BE2C (cell line): ENCODE measurements at regions not wholly inside any gene's neighbourhood (a gene's known extent, or its start where the extent isn't known, plus 50 kb on each side); places are given as distances from the start of the nearest gene placed in this dataset.

ENCODE experiments used
- DNase-seq: peaks from one replicate; pipeline ENCODE4 v3.0.0-alpha.2; 2020
- H3K27me3 ChIP-seq: fragments of 250-450 bp; sonication (Bioruptor Pico); 2 replicates; pipeline ENCODE4 v1.5.1; 2020; ENCODE audit warnings: mild to moderate bottlenecking
- H3K36me3 ChIP-seq: fragments of 250-450 bp; sonication (Bioruptor Pico); 2 replicates; pipeline ENCODE4 v1.5.1; 2020; ENCODE audit warnings: mild to moderate bottlenecking
- H3K4me1 ChIP-seq: fragments of 250-450 bp; sonication (Bioruptor Pico); 2 replicates; pipeline ENCODE4 v1.5.1; 2020
- H3K4me3 ChIP-seq: 2 replicates; pipeline ENCODE4 v1.5.1; 2011; ENCODE audit warnings: low read depth, low read length
- H3K9me3 ChIP-seq: fragments of 250-450 bp; sonication (Bioruptor Pico); 2 replicates; pipeline ENCODE4 v1.5.1; 2020
- CTCF ChIP-seq: IDR thresholded peaks from 2 replicates; pipeline ENCODE4 v1.5.1; 2012; ENCODE audit warnings: mild to moderate bottlenecking, low read depth, low read length

- Histone ChIP-seq H3K36me3 (no peaks in the 10 kb centered on the region), H3K9me3 (no peaks in the 10 kb centered on the region), H3K4me1 (no peaks in the 10 kb centered on the region), H3K27me3 (no peaks in the 10 kb centered on the region), H3K4me3 (no peak overlapping the region)
- no peak for TF ChIP-seq CTCF
- no peak for DNase-seq
Observed at GRCh38 chr11:37107831-37108230, 509.8 kb upstream of the RAG2 start.

- TF ChIP-seq CTCF = no peak
- Histone ChIP-seq H3K4me1 (no peaks in the 10 kb centered on the region), H3K36me3 (no peaks in the 10 kb centered on the region), H3K4me3 (no peak overlapping the region), H3K27me3 (no peaks in the 10 kb centered on the region), H3K9me3 (no peaks in the 10 kb centered on the region)
- DNase-seq = no peak
Observed at GRCh38 chr11:37107415-37107814, 509.4 kb upstream of the RAG2 start.

GRCh38 chr11:37105427-37105826 is 507.4 kb upstream of the RAG2 start:
- Histone ChIP-seq H3K4me1 (no peaks in the 10 kb centered on the region), H3K9me3 (no peaks in the 10 kb centered on the region), H3K36me3 (no peaks in the 10 kb centered on the region), H3K27me3 (no peaks in the 10 kb centered on the region), H3K4me3 (no peak overlapping the region)
- TF ChIP-seq CTCF = no peak
- DNase-seq = no peak

- no peaks in the 10 kb centered on the region for H3K27me3 ChIP-seq
- no peak overlapping the region for H3K4me3 ChIP-seq
- no peak for TF ChIP-seq CTCF
- no peaks in the 10 kb centered on the region for H3K36me3 ChIP-seq
- H3K9me3 ChIP-seq = no peaks in the 10 kb centered on the region
- no peaks in the 10 kb centered on the region for H3K4me1 ChIP-seq
- no peak for DNase-seq
Observed at GRCh38 chr11:37104380-37104779, 506.3 kb upstream of the RAG2 start.

- TF ChIP-seq CTCF = no peak
- H3K4me3 ChIP-seq = no peak overlapping the region
- no peaks in the 10 kb centered on the region for H3K9me3 ChIP-seq
- no peak for DNase-seq
- H3K4me1 ChIP-seq = no peaks in the 10 kb centered on the region
- no peaks in the 10 kb centered on the region for H3K27me3 ChIP-seq
- no peaks in the 10 kb centered on the region for H3K36me3 ChIP-seq
Observed at GRCh38 chr11:37100008-37100407, 502.0 kb upstream of the RAG2 start.

GRCh38 chr11:37092487-37092886 is 494.5 kb upstream of the RAG2 start:
- Histone ChIP-seq H3K4me3 (no peak overlapping the region), H3K4me1 (no peaks in the 10 kb centered on the region), H3K9me3 (no peaks in the 10 kb centered on the region), H3K27me3 (no peaks in the 10 kb centered on the region), H3K36me3 (no peaks in the 10 kb centered on the region)
- DNase-seq = no peak
- TF ChIP-seq CTCF = no peak
